Fibroblast of lung (primary cell): ENCODE measurements at regions not wholly inside any gene's neighbourhood (a gene's known extent, or its start where the extent isn't known, plus 50 kb on each side); places are given as distances from the start of the nearest gene placed in this dataset.

Experiments used
- DNase-seq, 2 donors: peaks; one replicate each; pipeline versions ENCODE4 v3.0.0 to v3.0.0-alpha.2; 2010; ENCODE audit warnings: low read depth in 2 of 2
- H2AFZ ChIP-seq: 2 replicates; pipeline ENCODE4 v1.5.1; 2012; ENCODE audit warnings: low read length, control low read depth, inconsistent platforms
- H3K27ac ChIP-seq: 2 replicates; pipeline ENCODE4 v1.5.1; 2011; ENCODE audit warnings: low read length, control low read depth; ENCODE audit not compliant: insufficient read depth
- H3K27me3 ChIP-seq: 2 replicates; pipeline ENCODE4 v1.5.1; 2011; ENCODE audit warnings: mild to moderate bottlenecking, low read length; ENCODE audit not compliant: control insufficient read depth, insufficient read depth
- H3K36me3 ChIP-seq: 2 replicates; pipeline ENCODE4 v1.5.1; 2011; ENCODE audit warnings: low read length; ENCODE audit not compliant: control insufficient read depth, insufficient read depth
- H3K4me1 ChIP-seq: 2 replicates; pipeline ENCODE4 v1.5.1; 2011; ENCODE audit warnings: low read length; ENCODE audit not compliant: control insufficient read depth, insufficient read depth; ENCODE audit errors: extremely low read depth
- H3K4me2 ChIP-seq: 2 replicates; pipeline ENCODE4 v1.5.1; 2011; ENCODE audit warnings: low read length, control low read depth; ENCODE audit not compliant: insufficient read depth; ENCODE audit errors: extremely low read depth
- H3K4me3 ChIP-seq, 4 experiments: fragments of 200-600 bp in 1 of 4; sonication (generic) in 1 of 4; replicated peaks in 1 of 4; 2 replicates each; pipeline ENCODE4 v1.5.1; 2011 to 2016; ENCODE audit warnings: low read length in 4 of 4, low read depth in 3 of 4, mild to moderate bottlenecking in 3 of 4, control low read depth in 2 of 4, inconsistent platforms in 1 of 4, mixed read lengths in 1 of 4; ENCODE audit not compliant: insufficient read depth in 1 of 4; ENCODE audit errors: control extremely low read depth in 1 of 4
- H3K79me2 ChIP-seq: 2 replicates; pipeline ENCODE4 v1.5.1; 2012; ENCODE audit warnings: mild to moderate bottlenecking, low read length, inconsistent platforms; ENCODE audit not compliant: control insufficient read depth, insufficient read depth
- H3K9ac ChIP-seq: 2 replicates; pipeline ENCODE4 v1.5.1; 2011; ENCODE audit warnings: mild to moderate bottlenecking, low read length, control low read depth; ENCODE audit not compliant: insufficient read depth
- H3K9me3 ChIP-seq: 2 replicates; pipeline ENCODE4 v1.5.1; 2012; ENCODE audit warnings: low read depth, low read length; ENCODE audit not compliant: control insufficient read depth, insufficient read depth
- H4K20me1 ChIP-seq: 2 replicates; pipeline ENCODE4 v1.5.1; 2011; ENCODE audit warnings: low read length; ENCODE audit not compliant: control insufficient read depth, insufficient read depth; ENCODE audit errors: extremely low read depth
- CTCF ChIP-seq, 2 donors: IDR thresholded peaks in 1 of 2; conservative IDR thresholded peaks in 1 of 2; 1 replicate in 1 of 2; 2 replicates in 1 of 2; pipeline ENCODE4 v1.5.1; 2011 to 2012; ENCODE audit warnings: low read length in 2 of 2, control low read depth in 1 of 2, inconsistent platforms in 1 of 2, low read depth in 1 of 2, mild to moderate bottlenecking in 1 of 2
- EZH2 ChIP-seq: IDR thresholded peaks from 2 replicates; pipeline ENCODE4 v1.5.1; 2012; ENCODE audit warnings: low read length, control low read depth, mild to moderate bottlenecking; ENCODE audit errors: missing control alignments

DNA sequence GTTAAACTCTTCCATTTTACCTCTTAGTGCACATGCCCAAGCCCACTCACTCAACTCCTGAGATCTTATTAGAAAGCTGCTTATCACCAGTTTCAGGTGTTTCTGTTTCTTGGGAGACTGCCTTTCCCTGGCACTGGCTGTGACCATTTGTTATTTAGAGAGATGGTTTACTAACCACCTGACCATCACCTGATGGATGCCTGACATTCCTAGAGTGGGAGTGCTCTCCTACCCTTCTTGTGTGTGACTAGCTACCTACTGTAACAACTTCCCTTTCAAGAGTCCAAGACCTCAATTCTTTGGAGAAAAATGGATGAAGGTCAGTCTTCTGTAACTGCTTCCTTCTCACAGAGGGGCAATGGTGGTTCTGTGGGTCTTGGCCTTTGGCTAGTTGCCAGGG is 755.2 kb upstream of the ADAMTS5 start:
- Histone ChIP-seq H4K20me1 (no peaks in the 10 kb centered on the region), H3K9ac (no peak overlapping the region), H3K36me3 (no peaks in the 10 kb centered on the region), H3K27ac (no peak overlapping the region), H3K4me1 (no peaks in the 10 kb centered on the region), H3K4me2 (no peak overlapping the region), H3K9me3 (no peaks in the 10 kb centered on the region), H3K27me3 (no peaks in the 10 kb centered on the region), H3K4me3 (no peak overlapping the region), H2AFZ (no peak overlapping the region), H3K79me2 (no peaks in the 10 kb centered on the region)
- TF ChIP-seq CTCF (conservative IDR thresholded peaks at IDR 0.05 in 1 of 2, IDR thresholded peaks at IDR 0.05 in 1 of 2; ENCODE audit: low read depth in 1 of 2, low read length in 2 of 2) (no peak), EZH2 (no peak)
- no peak for DNase-seq

- no peak for DNase-seq
- Histone ChIP-seq H3K27me3 (no peaks in the 10 kb centered on the region), H3K4me3 (no peak overlapping the region), H3K9ac (no peak overlapping the region), H3K36me3 (no peaks in the 10 kb centered on the region), H3K27ac (no peak overlapping the region), H3K4me2 (no peak overlapping the region), H2AFZ (no peak overlapping the region), H3K79me2 (no peaks in the 10 kb centered on the region), H4K20me1 (no peaks in the 10 kb centered on the region), H3K4me1 (no peaks in the 10 kb centered on the region), H3K9me3 (no peaks in the 10 kb centered on the region)
- TF ChIP-seq CTCF (conservative IDR thresholded peaks at IDR 0.05 in 1 of 2, IDR thresholded peaks at IDR 0.05 in 1 of 2; ENCODE audit: low read depth in 1 of 2, low read length in 2 of 2) (no peak), EZH2 (no peak)
Observed at GRCh38 chr21:27721675-27722074, 754.8 kb upstream of the ADAMTS5 start.

- Histone ChIP-seq H3K27ac (no peak overlapping the region), H4K20me1 (no peaks in the 10 kb centered on the region), H3K9me3 (no peaks in the 10 kb centered on the region), H3K9ac (no peak overlapping the region), H2AFZ (no peak overlapping the region), H3K4me2 (no peak overlapping the region), H3K4me1 (no peaks in the 10 kb centered on the region), H3K79me2 (no peaks in the 10 kb centered on the region), H3K4me3 (no peak overlapping the region), H3K36me3 (no peaks in the 10 kb centered on the region), H3K27me3 (no peaks in the 10 kb centered on the region)
- DNase-seq, result no peak
- TF ChIP-seq EZH2, result no peak
- no peak for TF ChIP-seq CTCF (conservative IDR thresholded peaks at IDR 0.05 in 1 of 2, IDR thresholded peaks at IDR 0.05 in 1 of 2; ENCODE audit: low read depth in 1 of 2, low read length in 2 of 2)
Observed at GRCh38 chr21:27719226-27719625, 752.3 kb upstream of the ADAMTS5 start.
